Omental fat pad (tissue), 3 donors: ENCODE measurements at regions not wholly inside any gene's neighbourhood (a gene's known extent, or its start where the extent isn't known, plus 50 kb on each side); places are given as distances from the start of the nearest gene placed in this dataset.

ENCODE experiments used
- ATAC-seq: fragments of 150-250 bp; one replicate; pipeline ENCODE4 v1.9.1; 2016; ENCODE audit warnings: mild to moderate bottlenecking, moderate library complexity; ENCODE audit not compliant: low FRiP score
- DNase-seq: peaks from one replicate; pipeline ENCODE4 v3.0.0-alpha.2; 2019; ENCODE audit warnings: low spot score
- TF ChIP-seq, protein P1 (sequence below), 3 donors: fragments of 450-650 bp; IDR thresholded peaks; one replicate each; pipeline ENCODE4 v1.5.1; 2016 to 2017; ENCODE audit warnings: antibody characterized with exemption in 3 of 3, mild to moderate bottlenecking in 3 of 3, moderate library complexity in 2 of 3

GRCh38 chr7:433558-433957, 86.1 kb downstream of the PDGFA start:
- DNase-seq (no peak), ATAC-seq (no peak)
- TF ChIP-seq, protein P1, sequence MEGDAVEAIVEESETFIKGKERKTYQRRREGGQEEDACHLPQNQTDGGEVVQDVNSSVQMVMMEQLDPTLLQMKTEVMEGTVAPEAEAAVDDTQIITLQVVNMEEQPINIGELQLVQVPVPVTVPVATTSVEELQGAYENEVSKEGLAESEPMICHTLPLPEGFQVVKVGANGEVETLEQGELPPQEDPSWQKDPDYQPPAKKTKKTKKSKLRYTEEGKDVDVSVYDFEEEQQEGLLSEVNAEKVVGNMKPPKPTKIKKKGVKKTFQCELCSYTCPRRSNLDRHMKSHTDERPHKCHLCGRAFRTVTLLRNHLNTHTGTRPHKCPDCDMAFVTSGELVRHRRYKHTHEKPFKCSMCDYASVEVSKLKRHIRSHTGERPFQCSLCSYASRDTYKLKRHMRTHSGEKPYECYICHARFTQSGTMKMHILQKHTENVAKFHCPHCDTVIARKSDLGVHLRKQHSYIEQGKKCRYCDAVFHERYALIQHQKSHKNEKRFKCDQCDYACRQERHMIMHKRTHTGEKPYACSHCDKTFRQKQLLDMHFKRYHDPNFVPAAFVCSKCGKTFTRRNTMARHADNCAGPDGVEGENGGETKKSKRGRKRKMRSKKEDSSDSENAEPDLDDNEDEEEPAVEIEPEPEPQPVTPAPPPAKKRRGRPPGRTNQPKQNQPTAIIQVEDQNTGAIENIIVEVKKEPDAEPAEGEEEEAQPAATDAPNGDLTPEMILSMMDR (IDR thresholded peaks at IDR 0.05): no peak

GRCh38 chr7:434891-435629, 84.6 kb downstream of the PDGFA start:
- DNase-seq (no peak), ATAC-seq (no peak)
- TF ChIP-seq, protein P1 (IDR thresholded peaks at IDR 0.05): no peak

DNA sequence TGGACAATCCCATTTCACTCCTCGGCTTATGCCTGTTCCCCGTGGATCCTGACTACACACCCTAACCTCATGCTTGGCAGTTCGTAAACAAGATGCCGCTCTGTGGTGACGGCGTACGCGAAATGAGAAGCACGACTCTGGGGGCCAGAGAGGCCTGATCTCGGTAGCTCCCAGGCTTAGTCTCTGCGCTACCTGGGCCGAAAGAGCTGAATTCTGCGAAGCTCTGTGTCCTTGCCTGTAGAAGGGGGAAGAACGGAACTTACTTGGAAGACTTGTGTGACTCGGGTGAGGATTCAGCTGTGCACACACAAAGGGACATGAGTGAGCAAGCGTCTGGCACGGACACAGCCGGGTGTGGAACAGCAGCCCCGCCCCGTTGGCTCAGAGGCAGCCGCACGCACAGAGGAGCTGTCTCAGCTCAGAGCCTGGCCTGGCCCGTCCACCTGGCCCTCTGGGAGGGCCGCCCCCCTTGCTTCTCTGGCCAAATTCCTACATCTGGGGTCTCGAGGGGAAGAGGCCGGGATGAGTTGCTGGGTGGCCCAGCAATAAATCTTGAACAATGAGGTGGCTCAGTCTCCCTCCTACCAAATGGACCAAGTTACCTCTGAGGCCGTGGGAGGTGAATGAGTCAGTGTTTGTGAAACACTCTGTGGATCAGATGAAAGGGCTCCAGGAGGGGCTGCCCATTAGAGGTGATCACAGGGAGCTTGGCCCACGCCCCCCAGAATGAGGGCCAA, 83.8 kb downstream of the PDGFA start:
- ATAC-seq: peak; percentile 42
- DNase-seq: no peak
- TF ChIP-seq, protein P1 (IDR thresholded peaks at IDR 0.05): no peak

GRCh38 chr7:436367-437128, 83.1 kb downstream of the PDGFA start:
- no peak for DNase-seq
- TF ChIP-seq, protein P1 (IDR thresholded peaks at IDR 0.05): no peak

GRCh38 chr7:437329-438251, 82.1 kb downstream of the PDGFA start:
- DNase-seq: no peak
- TF ChIP-seq, protein P1 (IDR thresholded peaks at IDR 0.05): no peak
- ATAC-seq: no peak

More at GRCh38 chr7:436367-437128, 83.1 kb downstream of the PDGFA start:
- ATAC-seq: no peak

DNA sequence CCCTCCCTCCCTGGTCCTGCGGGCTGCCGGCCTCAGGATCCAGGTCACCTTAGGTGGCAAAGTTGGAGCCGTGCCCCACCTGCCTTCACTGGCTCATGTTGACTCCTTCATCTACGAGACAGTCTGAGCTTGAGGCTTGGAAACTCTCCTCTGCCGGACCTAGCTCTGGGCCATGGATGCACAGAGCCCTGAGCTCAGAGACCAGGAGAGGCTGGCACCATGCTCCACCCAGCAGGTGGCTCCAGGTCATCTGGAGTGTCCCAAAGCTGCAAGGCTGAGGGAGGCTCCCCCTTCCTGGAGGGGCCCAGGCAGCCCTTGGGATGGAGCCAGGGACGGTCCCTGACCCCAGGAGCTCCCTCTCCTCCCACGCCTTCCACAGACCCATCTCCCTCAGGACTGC, 81.3 kb downstream of the PDGFA start:
- no peak for DNase-seq
- ATAC-seq: no peak
- TF ChIP-seq, protein P1 (IDR thresholded peaks at IDR 0.05): no peak
